Skin of body (tissue), 1 donor: ENCODE measurements at regions not wholly inside any gene's neighbourhood (a gene's known extent, or its start where the extent isn't known, plus 50 kb on each side); places are given as distances from the start of the nearest gene placed in this dataset.
"Not testable (repeated sequence)": the region's sequence is repeated elsewhere in the genome, so short reads cannot be mapped to it uniquely, and the experiment has no call there.

ENCODE experiments used
- DNase-seq: peaks from one replicate; lab custom pipeline; 2025; lab: John Stamatoyannopoulos, UW

GRCh38 chr20:54865273-54865672 is 389.9 kb downstream of the DOK5 start:
- DNase-seq: no peak

GRCh38 chr20:54860716-54861115 is 385.3 kb downstream of the DOK5 start:
- no peak for DNase-seq

- DNase-seq: no peak
These were observed 380.8 kb downstream of the DOK5 start for GRCh38 chr20:54856202-54856601.

GRCh38 chr20:54849741-54850140 is 374.3 kb downstream of the DOK5 start:
- DNase-seq: no peak

GRCh38 chr20:54848984-54849538 is 373.7 kb downstream of the DOK5 start:
- no peak for DNase-seq

GRCh38 chr20:54848262-54848661 is 372.9 kb downstream of the DOK5 start:
- DNase-seq: no peak

GRCh38 chr20:54846948-54847347 is 371.6 kb downstream of the DOK5 start:
- DNase-seq: no peak

- no peak for DNase-seq
These were observed 369.0 kb downstream of the DOK5 start for GRCh38 chr20:54844346-54844745.

GRCh38 chr20:54843865-54844264 is 368.5 kb downstream of the DOK5 start:
- DNase-seq: no peak

- no peak for DNase-seq
These were observed 368.0 kb downstream of the DOK5 start for GRCh38 chr20:54843431-54843830.

GRCh38 chr20:54839224-54839623 is 363.8 kb downstream of the DOK5 start:
- DNase-seq: no peak

GRCh38 chr20:54837226-54837625 is 361.8 kb downstream of the DOK5 start:
- no peak for DNase-seq

- DNase-seq: no peak
These were observed 347.0 kb downstream of the DOK5 start for GRCh38 chr20:54822386-54822785.

- DNase-seq: no peak
These were observed 345.0 kb downstream of the DOK5 start for GRCh38 chr20:54820392-54820791.

- no peak for DNase-seq
These were observed 331.1 kb downstream of the DOK5 start for GRCh38 chr20:54806462-54806861.

GRCh38 chr20:54794874-54795273 is 319.5 kb downstream of the DOK5 start:
- no peak for DNase-seq

- no peak for DNase-seq
These were observed 318.7 kb downstream of the DOK5 start for GRCh38 chr20:54794110-54794509.

- peak; percentile 15 for DNase-seq
These were observed 318.0 kb downstream of the DOK5 start for GRCh38 chr20:54793291-54793992.

GRCh38 chr20:54792688-54793087 is 317.3 kb downstream of the DOK5 start:
- DNase-seq: no peak

GRCh38 chr20:54788260-54788659 is 312.9 kb downstream of the DOK5 start:
- not testable (repeated sequence) for DNase-seq

GRCh38 chr20:54782758-54783157 is 307.4 kb downstream of the DOK5 start:
- not testable (repeated sequence) for DNase-seq

GRCh38 chr20:54774426-54774825 is 299.0 kb downstream of the DOK5 start:
- DNase-seq: no peak

- no peak for DNase-seq
These were observed 298.2 kb downstream of the DOK5 start for GRCh38 chr20:54773643-54774000.
